GM21447 (cell line): ENCODE measurements at regions not wholly inside any gene's neighbourhood (a gene's known extent, or its start where the extent isn't known, plus 50 kb on each side); places are given as distances from the start of the nearest gene placed in this dataset.
"Not testable (repeated sequence)": the region's sequence is repeated elsewhere in the genome, so short reads cannot be mapped to it uniquely, and the experiment has no call there.

Experiments
- ATAC-seq: cut with Tn5 transposase; IDR thresholded peaks from one replicate; pipeline ENCODE4 v1.9.1; 2021; ENCODE audit not compliant: unreplicated experiment

DNA sequence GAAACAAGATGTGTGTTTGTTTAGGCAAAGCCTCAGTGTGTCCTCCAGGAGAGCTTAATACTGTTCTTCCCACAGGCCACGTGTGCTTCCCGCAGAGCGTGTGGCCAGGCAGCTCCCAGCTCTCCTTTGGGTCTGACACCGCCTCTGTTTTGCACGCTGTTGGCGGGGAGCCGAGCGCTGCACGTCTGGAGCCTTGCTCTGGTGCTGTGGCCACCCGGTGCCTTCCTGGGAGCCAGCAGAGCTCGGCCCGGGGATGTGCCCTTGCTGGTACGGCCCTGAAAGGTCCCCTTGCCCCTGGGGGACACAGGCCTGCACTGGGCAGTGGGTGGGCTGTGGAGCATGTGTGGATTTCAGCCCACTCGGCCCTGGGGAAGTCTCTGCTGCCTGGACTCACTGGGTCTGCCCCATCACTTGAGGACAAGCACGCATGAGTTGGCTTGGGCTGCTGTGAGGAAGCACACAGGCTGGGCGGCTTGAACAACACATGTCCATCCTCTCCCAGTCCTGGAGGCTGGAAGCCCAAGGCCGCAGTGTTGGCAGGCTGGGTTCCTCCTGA is 160.7 kb upstream of the HDAC4 start:
- ATAC-seq: no peak

DNA sequence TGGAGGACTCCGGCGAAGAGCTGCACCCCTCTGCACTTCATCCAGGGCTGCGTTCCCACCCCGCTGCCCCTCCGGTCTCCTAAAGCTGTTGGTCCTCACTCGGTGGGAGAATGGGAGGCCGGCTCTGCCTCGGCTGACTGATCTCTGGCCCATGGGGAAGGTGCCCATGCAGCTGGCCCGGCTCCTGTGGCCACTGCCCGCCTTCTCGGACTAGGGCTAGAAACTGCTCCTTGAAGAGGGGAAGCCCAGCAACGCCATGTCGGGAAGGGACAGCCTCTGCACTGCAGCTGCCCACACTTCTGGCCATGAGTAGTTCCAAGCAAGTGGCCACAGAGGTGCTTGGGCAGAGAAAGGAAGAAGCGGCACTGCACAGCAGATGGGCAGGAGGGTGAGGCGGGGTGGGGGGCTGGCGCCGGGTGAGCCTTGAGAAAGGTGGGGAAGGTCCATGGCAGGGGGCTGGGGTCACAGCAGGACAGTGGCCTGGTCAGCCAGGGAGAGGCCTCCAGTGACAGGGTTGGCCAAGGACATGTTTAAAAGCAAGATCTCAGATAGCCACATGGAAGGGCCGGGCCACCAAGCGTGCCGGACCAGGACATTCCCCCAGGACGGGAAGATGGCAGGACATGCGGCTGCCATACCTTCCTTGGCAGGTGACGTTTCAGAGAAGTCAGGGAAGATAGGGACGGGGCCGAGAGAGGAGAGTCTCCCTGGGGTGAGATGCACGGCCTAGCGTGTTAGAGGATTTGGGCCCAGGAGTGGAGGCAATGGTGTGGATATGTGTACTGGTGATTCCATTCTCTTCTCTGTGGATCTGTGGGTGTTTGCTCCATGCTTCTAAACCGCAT is 158.8 kb upstream of the HDAC4 start:
- ATAC-seq: no peak

DNA sequence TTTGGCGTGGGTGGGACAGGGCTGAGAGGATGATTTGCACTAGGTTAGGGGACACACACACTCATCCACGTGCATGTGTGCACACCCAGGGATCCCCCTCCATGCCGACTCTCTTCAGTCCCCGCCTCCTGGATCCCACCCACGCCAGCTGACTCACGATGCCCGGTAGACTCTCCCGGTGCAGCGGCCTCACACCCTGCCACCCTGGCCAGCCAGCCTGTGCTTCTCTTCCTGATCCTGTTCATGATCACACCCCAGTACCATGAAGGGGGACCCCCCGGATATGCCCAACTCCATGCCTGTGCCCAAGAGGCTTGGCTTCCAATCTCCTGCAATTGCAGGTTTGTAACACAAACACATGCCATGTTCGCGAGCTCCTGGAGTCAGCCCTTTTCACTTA is 157.8 kb upstream of the HDAC4 start:
- ATAC-seq: no peak

DNA sequence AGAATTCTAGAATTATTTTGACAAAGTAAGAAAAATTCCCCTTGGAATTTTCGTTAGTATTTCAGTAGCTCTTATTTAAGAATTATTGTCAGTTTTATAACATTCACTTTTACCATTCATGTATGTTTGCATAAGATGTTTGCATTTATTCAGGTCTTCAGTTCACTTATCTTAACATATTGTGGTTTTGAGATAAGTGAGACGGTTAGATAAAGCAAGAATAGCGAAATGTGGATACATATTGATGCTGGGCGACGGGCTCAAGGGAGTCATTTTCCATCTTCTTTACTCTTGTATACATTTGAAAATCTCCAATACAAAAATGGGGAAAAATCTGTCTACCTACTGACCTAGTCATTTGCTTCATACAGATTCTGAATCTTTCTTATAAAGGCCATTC is 156.7 kb upstream of the HDAC4 start:
- no peak for ATAC-seq

DNA sequence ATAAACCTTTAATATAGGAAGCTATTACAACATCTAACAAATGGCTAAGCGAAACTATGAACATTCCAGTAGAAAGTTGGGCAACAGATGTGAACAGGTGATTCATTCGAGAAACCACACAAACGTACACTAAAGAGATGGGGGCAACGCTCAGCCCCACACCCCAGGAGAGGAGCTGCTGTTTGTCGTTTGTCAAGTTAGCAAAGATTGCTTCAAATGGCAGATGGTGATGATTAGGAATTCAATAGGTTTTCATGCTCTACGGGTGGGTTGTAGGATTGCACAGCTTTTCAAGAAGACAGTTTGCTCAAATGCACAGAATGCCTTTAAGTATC is 154.7 kb upstream of the HDAC4 start:
- ATAC-seq: no peak

DNA sequence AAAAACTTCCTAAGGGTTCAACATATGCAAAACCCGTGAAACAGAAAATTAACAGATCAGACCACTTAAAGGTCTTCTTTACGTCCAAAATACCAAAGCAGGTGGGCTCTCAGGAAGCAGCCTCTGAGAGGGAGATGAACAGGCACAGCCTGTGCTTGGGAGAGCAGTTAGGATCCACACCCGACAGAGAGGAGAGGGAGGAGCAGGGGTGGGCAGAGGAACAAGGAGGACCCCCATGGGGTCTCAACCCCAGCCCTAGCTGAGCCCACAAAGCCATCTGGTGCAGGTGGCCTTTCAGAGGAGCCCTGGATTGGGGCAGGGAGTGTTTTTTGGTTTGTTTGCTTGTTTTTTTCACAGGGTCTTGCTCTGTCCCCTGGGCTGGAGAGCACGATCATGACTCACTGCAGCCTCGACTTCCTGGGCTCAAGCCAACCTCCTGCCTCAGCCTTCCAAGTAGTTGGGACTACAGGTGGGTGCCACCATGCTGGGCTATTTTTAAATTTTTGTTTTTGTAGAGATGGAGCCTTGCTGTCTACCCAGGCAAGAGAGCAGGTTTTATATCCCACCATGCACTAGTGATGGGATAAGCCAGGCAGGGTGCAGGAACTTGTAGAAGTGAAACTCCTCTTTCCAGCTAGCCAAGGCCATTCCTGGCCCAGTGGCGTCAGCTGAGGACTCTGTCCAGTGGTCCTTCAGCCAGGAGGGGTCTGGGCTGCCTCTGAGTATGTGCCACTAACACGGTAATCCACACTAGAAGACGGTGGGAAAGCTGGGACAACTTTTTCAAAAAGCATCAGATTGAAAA is 154.1 kb upstream of the HDAC4 start:
- ATAC-seq: no peak

DNA sequence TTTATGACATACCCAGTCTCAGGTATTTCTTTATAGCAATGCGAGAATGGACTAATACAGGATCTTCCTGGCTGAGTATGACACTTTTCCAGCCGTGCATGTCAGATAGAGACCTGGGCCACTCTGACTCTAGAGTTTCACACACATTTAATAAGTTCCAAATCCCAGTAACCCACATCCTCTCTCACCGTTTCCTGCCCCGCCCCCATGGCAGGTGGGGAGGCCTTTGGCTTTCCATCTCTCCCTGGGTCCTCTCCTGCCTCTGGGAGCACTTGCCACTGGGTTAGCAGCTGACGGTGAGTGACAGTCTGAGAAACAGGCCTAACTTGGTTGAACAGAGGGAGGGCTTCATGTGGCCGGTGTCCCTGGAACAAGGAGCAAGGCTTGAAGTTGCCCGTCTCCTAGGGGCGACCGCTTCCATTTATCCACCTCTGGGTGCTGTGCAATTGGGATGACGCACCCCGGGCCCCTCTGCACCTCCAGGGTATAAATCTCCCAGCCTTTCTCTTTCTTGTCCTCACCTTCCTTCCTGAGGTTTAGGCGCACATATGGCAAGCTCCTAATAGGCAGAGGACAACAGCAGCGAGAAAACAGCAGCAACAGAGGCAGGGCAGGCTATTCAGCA is 152.7 kb upstream of the HDAC4 start:
- no peak for ATAC-seq

DNA sequence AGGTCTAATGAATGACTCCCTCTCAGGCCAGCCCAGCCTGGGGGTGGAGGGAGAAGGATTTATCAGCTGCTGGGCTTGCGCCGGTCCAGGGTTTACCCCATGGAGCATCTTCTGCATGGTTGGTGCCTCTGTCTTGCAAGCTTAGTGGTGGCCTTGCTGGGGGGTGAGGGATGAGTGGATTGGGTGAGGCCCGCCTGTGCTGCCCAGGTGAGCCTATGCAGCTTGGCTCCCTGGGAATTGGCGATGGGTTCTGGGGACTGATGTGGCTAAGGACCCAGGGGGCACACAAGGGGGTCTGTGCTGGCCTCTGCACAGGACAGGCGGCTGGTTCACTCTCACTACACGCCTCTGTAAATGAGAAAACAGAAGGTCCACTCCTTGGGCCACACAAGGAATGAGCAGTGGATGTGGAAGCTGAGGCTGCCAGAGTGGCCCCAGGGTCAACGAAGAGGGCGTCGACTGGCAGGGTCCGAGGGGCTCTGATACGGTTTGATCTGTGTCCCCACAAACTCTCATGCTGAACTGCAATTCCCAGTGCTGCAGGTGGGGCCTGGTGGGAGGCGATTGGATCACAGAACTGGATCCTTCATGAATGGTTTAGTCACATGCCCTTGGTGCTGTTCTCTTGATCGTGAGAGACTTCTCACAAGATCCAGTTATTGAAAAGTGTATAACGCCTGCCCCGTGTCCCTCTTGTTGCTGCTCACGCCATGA is 151.6 kb upstream of the HDAC4 start:
- ATAC-seq: no peak

DNA sequence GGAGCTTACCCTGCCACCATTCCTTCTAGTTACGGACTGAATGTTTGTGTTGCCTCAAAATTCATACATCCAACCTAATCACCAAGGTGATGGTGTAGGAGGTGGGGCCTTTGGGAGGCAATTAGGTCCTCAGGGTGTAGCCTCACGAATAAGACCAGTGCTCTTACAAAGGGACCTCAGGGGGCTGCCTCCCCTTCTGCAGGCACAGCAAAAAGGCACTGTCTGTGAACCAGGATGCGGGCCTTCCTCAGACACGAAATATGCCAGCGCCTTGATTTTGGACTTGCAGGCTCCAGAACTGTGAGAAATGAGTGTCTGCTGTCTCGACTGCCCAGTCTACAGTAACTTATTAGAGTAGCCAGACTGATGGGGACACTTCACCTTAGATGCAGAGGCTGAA is 150.4 kb upstream of the HDAC4 start:
- ATAC-seq: no peak

DNA sequence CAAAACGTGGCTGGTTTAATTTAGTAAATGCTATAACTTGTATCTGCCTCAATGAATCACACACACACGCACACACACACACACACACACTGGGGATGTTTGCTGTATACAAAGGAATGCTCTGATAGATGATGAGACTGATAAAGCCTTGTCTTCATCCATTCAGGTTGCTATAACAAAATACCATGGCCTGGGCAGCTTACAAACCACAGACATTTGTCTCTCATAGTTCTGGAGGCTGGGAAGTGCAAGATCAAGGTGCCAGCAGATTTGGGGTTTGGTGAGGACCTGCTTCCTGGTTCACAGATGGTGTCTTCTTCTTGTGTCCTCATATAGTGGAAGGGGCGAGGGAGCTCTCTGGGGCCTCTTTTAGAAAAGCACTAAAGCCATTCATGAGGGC is 149.5 kb upstream of the HDAC4 start:
- no peak for ATAC-seq

DNA sequence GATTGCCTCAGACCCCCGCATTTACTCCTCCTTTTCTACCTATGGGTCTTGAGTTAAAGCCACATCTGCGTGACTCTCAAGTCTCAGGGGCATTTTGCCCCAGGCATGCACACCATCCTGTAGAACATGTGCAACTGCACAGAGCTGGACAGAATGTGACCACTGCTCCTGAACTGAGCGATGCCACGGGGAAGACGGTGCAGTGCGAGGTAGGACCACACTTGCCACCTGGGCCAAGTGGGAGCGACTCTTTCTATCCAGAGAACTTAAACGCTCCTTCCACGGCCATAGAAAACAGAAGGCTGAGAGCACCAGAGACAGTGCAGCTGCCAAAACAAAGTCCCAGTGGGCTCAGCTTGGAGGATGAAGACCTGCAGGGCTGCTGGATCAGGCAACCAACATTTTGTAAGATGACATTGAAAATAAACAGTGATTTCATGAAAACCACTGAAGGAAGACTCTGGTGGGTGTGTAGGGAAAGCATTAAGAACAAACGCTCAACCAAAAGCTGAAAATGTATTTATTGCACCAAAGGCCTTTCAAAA is 149.0 kb upstream of the HDAC4 start:
- no peak for ATAC-seq

DNA sequence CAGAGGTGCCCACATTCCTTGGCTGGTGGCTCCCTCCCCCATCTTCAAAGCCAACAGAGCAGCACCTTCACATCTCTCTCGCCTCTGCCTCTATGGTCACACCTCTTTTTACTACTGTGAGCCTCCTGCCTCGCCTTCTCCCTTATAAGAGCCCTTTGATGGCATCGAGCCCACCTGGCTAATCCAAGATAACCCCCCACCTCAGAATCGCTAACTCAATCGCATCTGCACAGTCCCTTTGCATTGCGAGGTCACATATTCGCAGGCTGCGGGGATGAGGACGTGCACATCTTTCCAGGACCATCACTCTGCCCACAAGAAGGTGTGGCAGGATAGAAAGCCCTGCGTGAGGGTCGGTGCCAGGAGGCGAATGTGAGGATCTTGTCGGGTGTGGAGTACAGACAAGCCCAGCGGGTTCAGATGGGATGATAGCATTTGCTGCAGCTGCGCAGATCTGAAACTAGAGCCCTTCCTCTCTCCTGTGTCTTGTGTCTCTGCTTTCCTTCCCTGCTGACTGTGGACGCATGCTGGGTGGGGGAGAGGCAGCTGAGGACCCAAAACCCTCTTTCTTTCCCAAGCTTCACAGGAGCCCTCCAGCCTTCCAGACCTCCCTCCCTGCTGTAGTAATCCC is 148.3 kb upstream of the HDAC4 start:
- ATAC-seq: no peak

DNA sequence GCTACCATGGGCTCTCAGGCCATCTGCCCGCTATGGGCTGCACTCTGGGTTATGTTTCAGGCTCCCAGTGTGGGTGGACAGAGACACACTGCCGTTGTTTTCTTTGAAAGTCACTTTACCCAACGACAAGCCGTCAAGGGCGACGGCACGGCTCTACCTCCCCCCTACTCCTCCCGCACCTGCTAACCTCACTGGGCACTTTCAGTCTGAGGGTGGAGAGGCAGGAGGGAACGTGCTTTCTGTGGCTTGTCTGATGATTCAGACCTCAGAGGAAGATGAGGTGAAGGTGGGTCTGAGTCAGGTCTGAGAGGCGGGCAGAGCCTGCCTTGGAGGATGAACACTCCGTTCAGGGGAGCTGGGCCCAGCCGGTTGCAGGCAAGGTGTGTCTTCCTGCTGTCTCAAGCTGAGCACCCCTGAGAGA is 147.6 kb upstream of the HDAC4 start:
- ATAC-seq: no peak

DNA sequence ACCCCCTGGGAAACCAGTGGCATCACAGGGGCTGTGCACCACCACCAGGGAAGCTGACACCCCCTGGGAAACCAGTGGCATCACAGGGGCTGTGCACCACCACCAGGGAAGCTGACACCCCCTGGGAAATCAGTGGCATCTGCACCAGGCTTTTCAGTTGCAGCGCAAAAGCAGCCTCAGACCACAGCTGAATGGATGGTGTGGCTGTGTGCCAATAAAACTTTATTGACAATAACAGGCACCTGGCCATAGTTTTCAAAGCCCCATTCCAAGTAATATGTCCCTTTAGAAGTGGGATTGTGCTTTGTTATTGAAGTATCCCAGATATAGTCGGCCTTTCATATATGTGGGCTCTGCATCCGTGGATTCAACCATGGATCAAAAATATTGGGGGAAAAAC is 146.3 kb upstream of the HDAC4 start:
- not testable (repeated sequence) for ATAC-seq

DNA sequence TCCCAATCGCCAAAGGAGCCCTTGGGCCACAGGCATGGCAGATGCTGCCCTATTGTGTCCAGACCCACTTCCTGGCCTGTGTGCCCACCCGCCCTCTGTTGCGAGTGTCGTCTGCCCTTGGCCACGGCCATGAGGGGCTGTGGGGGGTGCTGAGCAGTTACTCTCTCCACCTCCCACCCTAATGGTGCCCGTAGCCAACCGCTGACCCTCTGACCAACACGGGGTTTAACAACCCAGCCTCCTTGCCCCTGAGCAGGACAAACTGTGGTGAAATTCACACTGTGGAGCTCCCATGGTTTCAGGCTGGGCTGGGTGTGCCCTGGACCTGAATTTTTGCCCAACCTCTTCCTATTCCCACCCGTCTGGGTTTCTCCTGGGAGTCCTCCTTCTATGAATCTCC is 145.7 kb upstream of the HDAC4 start:
- no peak for ATAC-seq

DNA sequence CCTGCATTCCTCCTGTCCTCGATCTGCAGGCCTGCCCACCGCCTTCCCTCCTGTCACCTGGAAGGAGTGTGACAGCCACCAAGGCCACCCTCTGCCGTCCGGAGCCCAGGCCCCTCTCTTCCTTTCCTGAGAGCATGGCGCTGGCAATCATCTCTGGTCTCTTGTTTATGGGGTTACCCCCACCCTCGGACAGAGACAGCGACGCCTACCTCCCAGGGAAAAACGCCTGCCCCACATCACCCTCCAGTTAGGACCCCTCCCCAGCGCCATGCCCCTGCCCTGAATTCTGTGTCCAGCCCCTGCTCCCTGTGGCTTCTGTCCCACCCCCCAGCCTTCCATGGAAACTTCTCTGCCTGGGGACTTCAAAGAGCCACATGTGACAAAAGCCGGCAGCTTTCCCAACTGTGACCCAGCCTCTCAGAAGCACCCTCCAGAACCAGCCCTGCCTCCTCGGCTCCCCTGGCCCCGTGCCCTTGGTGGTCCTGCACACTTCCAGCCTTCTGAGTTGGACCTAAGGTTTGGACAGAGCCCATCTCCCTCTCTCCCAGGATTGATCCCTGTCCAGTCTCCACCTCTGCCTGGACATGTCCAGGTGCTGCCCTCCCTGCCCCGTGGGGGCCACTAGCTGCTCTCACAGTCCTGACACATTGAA is 145.0 kb upstream of the HDAC4 start:
- no peak for ATAC-seq

DNA sequence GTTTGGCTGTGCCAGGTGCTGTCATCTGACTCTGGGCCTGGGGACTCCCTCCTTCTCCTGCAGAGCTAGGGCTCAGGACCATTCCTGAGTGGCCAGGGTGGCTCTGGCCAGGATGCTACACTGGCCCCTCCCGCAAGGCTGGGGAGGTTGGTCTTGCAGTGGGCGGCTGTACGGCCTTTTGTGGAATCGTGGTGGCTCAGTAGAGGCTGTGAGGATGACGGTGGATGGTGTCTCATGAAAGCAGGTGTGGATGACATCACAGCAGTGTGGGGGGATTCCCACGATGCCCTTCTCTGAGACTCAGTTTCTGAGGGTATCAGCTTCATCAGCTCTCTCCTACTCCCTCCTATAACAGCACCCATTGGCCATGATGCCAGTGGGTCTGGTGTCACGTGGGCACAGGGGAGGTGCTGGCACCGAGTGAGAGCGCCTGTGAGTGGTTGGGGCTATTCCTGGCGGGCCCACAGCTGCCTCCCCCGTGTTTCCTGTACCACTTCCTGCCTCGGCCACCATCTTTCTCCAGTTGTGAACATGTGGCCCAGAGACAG is 144.2 kb upstream of the HDAC4 start:
- ATAC-seq: no peak

DNA sequence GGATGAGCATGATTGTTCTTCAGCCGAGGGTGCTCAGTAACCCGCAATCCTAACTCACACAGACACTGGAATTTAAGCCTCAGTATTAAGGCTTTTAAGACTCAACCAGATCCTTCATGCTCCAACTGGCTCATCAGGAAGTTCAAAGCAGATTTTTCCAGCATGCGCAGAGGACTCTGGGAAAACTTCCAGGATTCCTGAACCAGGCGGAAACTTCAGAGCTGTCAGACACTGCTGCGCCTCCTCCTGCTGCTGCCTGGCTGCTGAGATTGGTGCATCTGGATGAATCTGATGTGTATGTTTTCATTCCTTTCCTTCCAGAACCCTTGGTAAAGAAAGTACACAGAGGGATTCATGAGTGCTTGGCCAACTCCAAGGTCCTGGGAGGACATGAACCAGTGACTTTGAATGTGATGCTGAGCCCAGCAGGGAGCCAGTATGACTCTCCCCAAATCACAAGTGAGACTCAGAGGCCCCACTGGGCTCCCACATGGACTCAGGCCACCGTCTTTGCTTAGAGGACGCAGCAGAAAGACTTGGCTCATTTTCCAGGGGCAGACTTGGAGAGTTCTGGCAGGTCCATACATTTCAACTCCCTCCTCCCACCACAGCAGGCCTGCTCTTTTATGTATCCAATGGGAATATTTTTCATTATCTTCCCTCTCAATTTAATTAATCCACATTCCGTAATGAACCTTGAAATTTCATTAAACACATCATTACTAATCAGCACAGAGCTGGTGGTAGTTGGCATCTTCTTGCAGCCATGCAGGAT is 143.5 kb upstream of the HDAC4 start:
- no peak for ATAC-seq

DNA sequence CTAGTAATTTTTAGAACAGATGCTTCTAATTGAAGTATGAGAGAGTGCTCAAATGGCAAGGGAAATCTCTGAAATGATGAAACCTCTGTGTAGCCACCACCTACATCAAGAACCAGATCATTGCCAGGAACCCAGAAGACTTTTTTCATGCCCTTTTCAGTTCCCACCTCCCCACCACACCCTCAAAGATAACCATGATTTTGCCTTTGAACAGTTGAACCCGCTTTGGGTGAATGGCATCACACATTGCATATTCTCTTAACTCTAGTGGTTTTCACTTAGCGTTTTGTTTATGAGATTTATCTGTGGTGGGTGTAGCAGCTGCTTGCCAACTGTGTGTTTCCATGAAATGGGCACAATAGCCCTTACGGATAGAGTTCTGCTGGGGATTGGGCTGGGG is 142.9 kb upstream of the HDAC4 start:
- ATAC-seq: no peak
